Parathyroid adenoma (tissue), 2 donors: ENCODE measurements at regions not wholly inside any gene's neighbourhood (a gene's known extent, or its start where the extent isn't known, plus 50 kb on each side); places are given as distances from the start of the nearest gene placed in this dataset.

Experiments
- H2AFZ ChIP-seq: fragments of 300-600 bp; sonication (generic); one replicate; pipeline ENCODE4 v1.7.0; 2017; ENCODE audit warnings: antibody characterized with exemption, mild to moderate bottlenecking
- H3K27ac ChIP-seq: fragments of 300-600 bp; sonication (generic); one replicate; pipeline ENCODE4 v1.7.0; 2017
- H3K27me3 ChIP-seq: fragments of 300-600 bp; sonication (generic); one replicate; pipeline ENCODE4 v1.7.0; 2017; ENCODE audit warnings: low read length; ENCODE audit not compliant: control insufficient read depth, insufficient read depth
- H3K36me3 ChIP-seq: fragments of 300-600 bp; sonication (generic); one replicate; pipeline ENCODE4 v1.7.0; 2017; ENCODE audit warnings: low read length; ENCODE audit not compliant: control insufficient read depth, insufficient read depth
- H3K4me1 ChIP-seq: fragments of 300-600 bp; sonication (generic); one replicate; pipeline ENCODE4 v1.7.0; 2017; ENCODE audit warnings: control low read depth
- H3K4me2 ChIP-seq: fragments of 300-600 bp; sonication (generic); one replicate; pipeline ENCODE4 v1.7.0; 2017; ENCODE audit warnings: low read length
- H3K4me3 ChIP-seq: fragments of 300-600 bp; sonication (generic); one replicate; pipeline ENCODE4 v1.7.0; 2017; ENCODE audit warnings: low read depth, low read length
- H3K79me2 ChIP-seq: fragments of 300-600 bp; sonication (generic); one replicate; pipeline ENCODE4 v1.7.0; 2017; ENCODE audit warnings: control low read depth
- H3K9ac ChIP-seq: fragments of 300-600 bp; sonication (generic); one replicate; pipeline ENCODE4 v1.7.0; 2017; ENCODE audit warnings: mild to moderate bottlenecking
- H3K9me3 ChIP-seq: fragments of 300-600 bp; sonication (generic); one replicate; pipeline ENCODE4 v1.7.0; 2017; ENCODE audit warnings: low read length; ENCODE audit not compliant: control insufficient read depth
- CTCF ChIP-seq: fragments of 300-600 bp; sonication (generic); IDR thresholded peaks from one replicate; pipeline ENCODE4 v1.7.0; 2017; ENCODE audit warnings: antibody characterized with exemption, mild to moderate bottlenecking
- donor health status: primary hyperparathyroidism.

- Histone ChIP-seq H3K27ac (no peak overlapping the region), H3K4me3 (no peak overlapping the region), H2AFZ (no peak overlapping the region), H3K4me1 (no peaks in the 10 kb centered on the region), H3K9ac (no peak overlapping the region), H3K27me3 (no peaks in the 10 kb centered on the region), H3K79me2 (no peaks in the 10 kb centered on the region), H3K9me3 (no peaks in the 10 kb centered on the region), H3K36me3 (no peaks in the 10 kb centered on the region), H3K4me2 (no peak overlapping the region)
- no peak for TF ChIP-seq CTCF
These were observed 160.3 kb downstream of the PTEN start for GRCh38 chr10:88023676-88024075.

GRCh38 chr10:88026031-88026430 lies 162.6 kb downstream of the PTEN start:
- no peaks in the 10 kb centered on the region for H3K4me1 ChIP-seq
- no peaks in the 10 kb centered on the region for H3K79me2 ChIP-seq
- no peak overlapping the region for H3K9ac ChIP-seq
- H3K36me3 ChIP-seq: no peaks in the 10 kb centered on the region
- no peak overlapping the region for H3K4me3 ChIP-seq
- no peak overlapping the region for H3K27ac ChIP-seq
- no peak overlapping the region for H3K4me2 ChIP-seq
- TF ChIP-seq CTCF: no peak
- no peak overlapping the region for H2AFZ ChIP-seq
- no peaks in the 10 kb centered on the region for H3K9me3 ChIP-seq
- no peaks in the 10 kb centered on the region for H3K27me3 ChIP-seq

GRCh38 chr10:88027570-88027969 lies 164.1 kb downstream of the PTEN start:
- Histone ChIP-seq H3K27ac (no peak overlapping the region), H3K9ac (no peak overlapping the region)

GRCh38 chr10:88028072-88028471 lies 164.6 kb downstream of the PTEN start:
- H3K9ac ChIP-seq: no peak overlapping the region
- H3K36me3 ChIP-seq: no peaks in the 10 kb centered on the region
- H3K27me3 ChIP-seq: no peaks in the 10 kb centered on the region
- no peak overlapping the region for H3K4me2 ChIP-seq
- no peaks in the 10 kb centered on the region for H3K4me1 ChIP-seq
- no peak for TF ChIP-seq CTCF
- H3K9me3 ChIP-seq: no peaks in the 10 kb centered on the region
- no peak overlapping the region for H2AFZ ChIP-seq
- no peak overlapping the region for H3K27ac ChIP-seq
- no peak overlapping the region for H3K4me3 ChIP-seq
- no peaks in the 10 kb centered on the region for H3K79me2 ChIP-seq

More at GRCh38 chr10:88027570-88027969, 164.1 kb downstream of the PTEN start:
- Histone ChIP-seq H3K27me3 (no peaks in the 10 kb centered on the region), H3K4me3 (no peak overlapping the region), H3K36me3 (no peaks in the 10 kb centered on the region), H2AFZ (no peak overlapping the region), H3K4me1 (no peaks in the 10 kb centered on the region), H3K79me2 (no peaks in the 10 kb centered on the region), H3K9me3 (no peaks in the 10 kb centered on the region), H3K4me2 (no peak overlapping the region)
- TF ChIP-seq CTCF: no peak

GRCh38 chr10:88028654-88029053 lies 165.2 kb downstream of the PTEN start:
- H2AFZ ChIP-seq: no peak overlapping the region
- no peaks in the 10 kb centered on the region for H3K27me3 ChIP-seq
- H3K79me2 ChIP-seq: no peaks in the 10 kb centered on the region
- H3K4me1 ChIP-seq: no peaks in the 10 kb centered on the region
- no peak for TF ChIP-seq CTCF
- no peak overlapping the region for H3K4me3 ChIP-seq
- H3K36me3 ChIP-seq: no peaks in the 10 kb centered on the region
- H3K9ac ChIP-seq: no peak overlapping the region
- no peak overlapping the region for H3K4me2 ChIP-seq
- no peaks in the 10 kb centered on the region for H3K9me3 ChIP-seq
- H3K27ac ChIP-seq: no peak overlapping the region
